OCI-LY7 (cell line): ENCODE measurements at regions not wholly inside any gene's neighbourhood (a gene's known extent, or its start where the extent isn't known, plus 50 kb on each side); places are given as distances from the start of the nearest gene placed in this dataset.
"Not testable (repeated sequence)": the region's sequence is repeated elsewhere in the genome, so short reads cannot be mapped to it uniquely, and the experiment has no call there.

Source experiments
- BruUV-seq: library from RNA; stranded (reverse); fragments of 400-500 nt; replicated peaks from 2 replicates; lab custom pipeline; 2021; lab: Mats Ljungman, UMichigan
- CTCF ChIA-PET: fragments of 300-600 bp; sonication (Branson Sonifier 250); formaldehyde crosslinking; loops from one replicate; lab custom pipeline; 2022; ENCODE audit warnings: antibody characterized with exemption; ENCODE audit not compliant: unreplicated experiment; lab: Charles Lee
- POLR2A ChIA-PET: fragments of 300-600 bp; sonication (Branson Sonifier 250); formaldehyde crosslinking; loops from one replicate; lab custom pipeline; 2022; ENCODE audit warnings: antibody characterized with exemption; lab: Charles Lee
- DNase-seq: peaks from one replicate; pipeline ENCODE4 v3.0.0-alpha.2; 2015; ENCODE audit warnings: low spot score
- H2AFZ ChIP-seq: fragments of 200-600 bp; sonication (generic), shearing (Covaris generic); 2 replicates; pipeline ENCODE4 v1.6.1; 2014; ENCODE audit warnings: mild to moderate bottlenecking, antibody characterized with exemption, low read length, moderate library complexity
- H3K27ac ChIP-seq: fragments of 200-600 bp; sonication (generic); 2 replicates; pipeline ENCODE4 v1.5.1; 2014; ENCODE audit warnings: mixed run types, low read depth, mild to moderate bottlenecking, moderate library complexity, low read length, inconsistent platforms; ENCODE audit not compliant: poor library complexity, severe bottlenecking
- H3K36me3 ChIP-seq: fragments of 200-600 bp; sonication (generic); 2 replicates; pipeline ENCODE4 v1.6.1; 2014; ENCODE audit warnings: mild to moderate bottlenecking, antibody characterized with exemption, low read length, moderate library complexity, mixed read lengths; ENCODE audit not compliant: insufficient read depth
- H3K4me1 ChIP-seq: fragments of 200-600 bp; sonication (generic); 2 replicates; pipeline ENCODE4 v1.5.1; 2014; ENCODE audit warnings: mild to moderate bottlenecking, low read length; ENCODE audit not compliant: insufficient read depth, poor library complexity, severe bottlenecking
- H3K4me2 ChIP-seq: fragments of 200-600 bp; sonication (generic); 2 replicates; pipeline ENCODE4 v1.6.1; 2014; ENCODE audit warnings: mild to moderate bottlenecking, low read length
- H3K4me3 ChIP-seq: fragments of 200-600 bp; sonication (generic); 2 replicates; pipeline ENCODE4 v1.5.1; 2014; ENCODE audit warnings: mild to moderate bottlenecking, low read depth, low read length; ENCODE audit not compliant: poor library complexity, severe bottlenecking
- H3K79me2 ChIP-seq: fragments of 200-600 bp; sonication (generic); 2 replicates; pipeline ENCODE4 v1.6.1; 2016; ENCODE audit warnings: low read depth, mild to moderate bottlenecking, low read length, moderate library complexity, mixed read lengths; ENCODE audit not compliant: insufficient read depth
- H3K9me2 ChIP-seq: fragments of 200-600 bp; sonication (generic); 2 replicates; pipeline ENCODE4 v1.6.1; 2016; ENCODE audit warnings: mild to moderate bottlenecking, low read length, mixed read lengths; ENCODE audit not compliant: insufficient read depth
- H3K9me3 ChIP-seq: fragments of 200-600 bp; sonication (generic); 2 replicates; pipeline ENCODE4 v1.6.1; 2014; ENCODE audit warnings: mild to moderate bottlenecking, mixed run types, low read length, mixed read lengths
- H4K20me1 ChIP-seq: fragments of 200-600 bp; sonication (generic); 2 replicates; pipeline ENCODE4 v1.6.1; 2014; ENCODE audit warnings: mild to moderate bottlenecking, antibody characterized with exemption, low read length, moderate library complexity, mixed read lengths; ENCODE audit not compliant: insufficient read depth
- CTCF ChIP-seq: fragments of 200-600 bp; sonication (generic); conservative IDR thresholded peaks from 2 replicates; pipeline ENCODE4 v1.5.1; 2014; ENCODE audit warnings: mild to moderate bottlenecking, antibody characterized with exemption, low read length, moderate library complexity, mixed read lengths
- EZH2phosphoT487 ChIP-seq: fragments of 200-600 bp; sonication (generic); IDR thresholded peaks from 2 replicates; pipeline ENCODE4 v1.6.1; 2018; ENCODE audit warnings: low read depth, borderline replicate concordance, mild to moderate bottlenecking, mixed run types, antibody characterized with exemption, low read length, moderate library complexity, mixed read lengths
- intact Hi-C: fragments of 100-400 bp; cut with micrococcal nuclease; formaldehyde crosslinking; loops from one replicate; pipeline ENCODE4 v1.10.0; 2022; ENCODE audit not compliant: unreplicated experiment

GRCh38 chr17:56000411-56000810 is 152.9 kb upstream of the ANKFN1 start:
- no peak for DNase-seq
- TF ChIP-seq CTCF (no peak), EZH2phosphoT487 (no peak)
- CTCF ChIA-PET = no interaction called here
- no peaks in the 10 kb centered on the region for H3K36me3 ChIP-seq
- no peak overlapping the region for H2AFZ ChIP-seq
- intact Hi-C loops = no loop called here
- POLR2A ChIA-PET = interaction anchor here (0.6 kb wide), 1 partner anchor 30 kb away, joined by 4 read pairs; no protein-coding TSS in a partner anchor
- H4K20me1 ChIP-seq = no peaks in the 10 kb centered on the region
- no peaks in the 10 kb centered on the region for H3K79me2 ChIP-seq
- BruUV-seq = no TSS peak
- H3K27ac ChIP-seq = no peak overlapping the region
- H3K4me1 ChIP-seq = no peaks in the 10 kb centered on the region
- H3K4me2 ChIP-seq = no peak overlapping the region
- no peaks in the 10 kb centered on the region for H3K9me2 ChIP-seq
- no peaks in the 10 kb centered on the region for H3K9me3 ChIP-seq
- H3K4me3 ChIP-seq = no peak overlapping the region

DNA sequence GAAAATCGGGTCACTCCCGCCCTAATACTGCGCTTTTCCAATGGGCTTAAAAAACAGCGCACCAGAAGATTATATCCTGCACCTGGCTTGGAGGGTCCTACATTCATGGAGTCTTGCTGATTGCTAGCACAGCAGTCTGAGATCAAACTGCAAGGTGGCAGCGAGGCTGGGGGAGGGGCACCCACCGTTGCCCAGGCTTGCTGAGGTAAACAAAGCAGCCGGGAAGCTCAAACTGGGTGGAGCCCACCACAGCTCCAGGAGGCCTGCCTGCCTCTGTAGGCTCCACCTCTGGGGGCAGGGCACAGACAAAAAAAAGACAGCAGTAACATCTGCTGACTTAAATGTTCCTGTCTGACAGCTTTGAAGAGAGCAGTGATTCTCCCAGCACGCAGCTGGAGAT is 150.6 kb upstream of the ANKFN1 start:
- H3K4me3 ChIP-seq, H3K27ac ChIP-seq, CTCF ChIA-PET, H3K9me3 ChIP-seq, H3K79me2 ChIP-seq, DNase-seq, H3K4me2 ChIP-seq, H4K20me1 ChIP-seq, H2AFZ ChIP-seq, H3K4me1 ChIP-seq, H3K9me2 ChIP-seq, BruUV-seq, intact Hi-C loops, POLR2A ChIA-PET, H3K36me3 ChIP-seq: not testable (repeated sequence)

- BruUV-seq = no TSS peak
- no peak overlapping the region for H3K4me3 ChIP-seq
- ChIA-PET POLR2A (interaction anchor here (0.6 to 1.5 kb wide), 3 partner anchors 8 to 144 kb away, joined by 5 to 8 read pairs (median 6); no protein-coding TSS in a partner anchor), CTCF (no interaction called here)
- no peaks in the 10 kb centered on the region for H3K36me3 ChIP-seq
- H3K79me2 ChIP-seq = no peaks in the 10 kb centered on the region
- intact Hi-C loops = no loop called here
- no peak overlapping the region for H3K4me2 ChIP-seq
- no peak for DNase-seq
- no peaks in the 10 kb centered on the region for H3K4me1 ChIP-seq
- H4K20me1 ChIP-seq = no peaks in the 10 kb centered on the region
- H3K9me3 ChIP-seq = no peaks in the 10 kb centered on the region
- TF ChIP-seq CTCF (no peak), EZH2phosphoT487 (no peak)
- no peak overlapping the region for H3K27ac ChIP-seq
- no peak overlapping the region for H2AFZ ChIP-seq
- H3K9me2 ChIP-seq = no peaks in the 10 kb centered on the region
These were observed 143.3 kb upstream of the ANKFN1 start for GRCh38 chr17:56009795-56010651.
